ENCODE measurements at regions not wholly inside any gene's neighbourhood (a gene's known extent, or its start where the extent isn't known, plus 50 kb on each side); places are given as distances from the start of the nearest gene placed in this dataset.

GRCh38 chr2:45276914-45277313, 267.7 kb upstream of the SIX2 start:
- no peak for DNase-seq (ENCODE audit: low read depth)
- TF ChIP-seq CTCF (IDR thresholded peaks at IDR 0.05; ENCODE audit: low read depth, low read length, missing control alignments), result no peak
- no peak overlapping the region for H3K4me3 ChIP-seq (ENCODE audit: low read depth, low read length)

- no peak overlapping the region for H3K4me3 ChIP-seq (ENCODE audit: low read depth, low read length)
- TF ChIP-seq CTCF (IDR thresholded peaks at IDR 0.05; ENCODE audit: low read depth, low read length, missing control alignments), result no peak
- DNase-seq (ENCODE audit: low read depth), result no peak
These were observed 266.6 kb upstream of the SIX2 start for GRCh38 chr2:45275806-45276205.

- H3K4me3 ChIP-seq (ENCODE audit: low read depth, low read length), result no peak overlapping the region
- no peak for DNase-seq (ENCODE audit: low read depth)
- no peak for TF ChIP-seq CTCF (IDR thresholded peaks at IDR 0.05; ENCODE audit: low read depth, low read length, missing control alignments)
These were observed 266.1 kb upstream of the SIX2 start for GRCh38 chr2:45275242-45275805.

GRCh38 chr2:45274250-45274926, 265.1 kb upstream of the SIX2 start:
- DNase-seq (ENCODE audit: low read depth), result no peak
- no peak overlapping the region for H3K4me3 ChIP-seq (ENCODE audit: low read depth, low read length)
- TF ChIP-seq CTCF (IDR thresholded peaks at IDR 0.05; ENCODE audit: low read depth, low read length, missing control alignments), result no peak

GRCh38 chr2:45273412-45274249, 264.4 kb upstream of the SIX2 start:
- no peak overlapping the region for H3K4me3 ChIP-seq (ENCODE audit: low read depth, low read length)
- no peak for DNase-seq (ENCODE audit: low read depth)
- TF ChIP-seq CTCF (IDR thresholded peaks at IDR 0.05; ENCODE audit: low read depth, low read length, missing control alignments), result no peak

DNA sequence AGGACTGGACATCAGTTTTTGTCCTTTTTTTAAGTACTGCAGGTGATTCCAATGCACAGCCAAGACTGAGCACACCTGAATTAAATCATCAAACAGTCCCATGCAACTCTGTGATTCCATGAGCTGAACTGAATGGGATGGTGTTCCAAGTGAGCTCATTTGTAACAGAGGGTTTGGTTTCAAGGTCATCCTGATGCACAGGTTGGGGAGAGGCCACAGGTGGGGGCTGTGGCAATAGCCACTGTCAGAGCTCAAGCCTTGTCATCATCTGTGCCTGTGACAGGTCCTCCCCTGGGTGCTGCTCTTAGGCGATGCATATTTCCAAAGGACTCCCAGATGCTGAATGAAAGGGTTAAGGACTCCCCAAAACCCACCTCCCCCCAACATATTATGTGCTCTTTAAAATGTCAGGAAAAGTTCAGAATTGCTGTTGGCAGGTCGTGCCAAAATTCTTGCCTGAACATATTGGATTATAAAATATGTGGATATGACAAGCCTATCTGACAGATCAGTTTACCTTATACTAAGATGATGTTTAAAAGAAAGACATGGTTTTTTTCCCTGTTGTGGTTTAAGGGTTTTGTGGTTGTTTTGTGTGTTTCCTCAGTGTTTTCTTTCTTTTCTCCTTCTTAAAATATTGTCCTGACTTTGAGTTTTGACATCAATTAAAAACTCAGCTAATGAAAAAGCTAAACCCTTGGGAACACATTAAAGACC, 263.5 kb upstream of the SIX2 start:
- no peak for DNase-seq (ENCODE audit: low read depth)
- TF ChIP-seq CTCF (IDR thresholded peaks at IDR 0.05; ENCODE audit: low read depth, low read length, missing control alignments), result no peak
- H3K4me3 ChIP-seq (ENCODE audit: low read depth, low read length), result no peak overlapping the region
